SK-N-SH (cell line): ENCODE measurements at regions not wholly inside any gene's neighbourhood (a gene's known extent, or its start where the extent isn't known, plus 50 kb on each side); places are given as distances from the start of the nearest gene placed in this dataset.

Source experiments
- CTCF ChIA-PET: fragments of 300-600, 350-600 bp; formaldehyde crosslinking; extraction: SDS; loops from one replicate; lab custom pipeline; 2021; lab: Yijun Ruan, JAX
- POLR2A ChIA-PET: fragments of 350-600 bp; sonication (Branson Sonifier 250); formaldehyde crosslinking; extraction: SDS; loops from one replicate; lab custom pipeline; 2020; ENCODE audit warnings: antibody characterized with exemption, inconsistent platforms; lab: Yijun Ruan, JAX
- DNase-seq: peaks from one replicate; pipeline ENCODE4 v3.0.0; 2012
- H2AFZ ChIP-seq: fragments of 200-600 bp; sonication (generic); 2 replicates; pipeline ENCODE4 v1.8.1; 2016; ENCODE audit warnings: antibody characterized with exemption, mild to moderate bottlenecking, low read depth
- H3F3A ChIP-seq: fragments of 200-600 bp; sonication (generic); replicated peaks from 2 replicates; pipeline ENCODE3; 2016; ENCODE audit warnings: antibody characterized with exemption, mild to moderate bottlenecking; ENCODE audit not compliant: insufficient read depth
- H3K27ac ChIP-seq, 2 experiments: fragments of 200-500 bp in 1 of 2; fragments of 200-600 bp in 1 of 2; sonication (Bioruptor generic) in 1 of 2; sonication (generic), shearing (Covaris generic) in 1 of 2; 2 replicates each; pipeline versions ENCODE4 v1.5.1 to v1.6.1; 2014 to 2016; ENCODE audit warnings: low read depth in 2 of 2, inconsistent platforms in 1 of 2, low read length in 1 of 2, mild to moderate bottlenecking in 1 of 2, mixed read lengths in 1 of 2
- H3K27me3 ChIP-seq: fragments of 200-600 bp; sonication (generic), shearing (Covaris generic); 2 replicates; pipeline ENCODE4 v1.6.1; 2016; ENCODE audit warnings: mixed run types; ENCODE audit not compliant: insufficient read depth
- H3K36me3 ChIP-seq, 2 experiments: fragments of 200-500 bp in 1 of 2; fragments of 200-600 bp in 1 of 2; sonication (Bioruptor generic) in 1 of 2; sonication (generic) in 1 of 2; replicated peaks in 1 of 2; 2 replicates each; pipeline versions ENCODE3 to v1.5.1; 2014 to 2016; ENCODE audit warnings: low read length in 1 of 2, mild to moderate bottlenecking in 1 of 2; ENCODE audit not compliant: insufficient read depth in 2 of 2, control insufficient read depth in 1 of 2
- H3K4me1 ChIP-seq, 2 experiments: fragments of 200-500 bp in 1 of 2; fragments of 200-600 bp in 1 of 2; sonication (Bioruptor generic) in 1 of 2; sonication (generic), shearing (Covaris generic) in 1 of 2; 2 replicates each; pipeline versions ENCODE4 v1.5.1 to v1.6.1; 2014 to 2016; ENCODE audit warnings: low read depth in 1 of 2, low read length in 1 of 2, mixed run types in 1 of 2; ENCODE audit not compliant: insufficient read depth in 2 of 2, control insufficient read depth in 1 of 2
- H3K4me2 ChIP-seq: fragments of 200-600 bp; sonication (generic), shearing (Covaris generic); 2 replicates; pipeline ENCODE4 v1.6.1; 2017; ENCODE audit warnings: mixed run types
- H3K4me3 ChIP-seq, 2 experiments: fragments of 200-500 bp in 1 of 2; fragments of 200-600 bp in 1 of 2; sonication (Bioruptor generic) in 1 of 2; sonication (generic), shearing (Covaris generic) in 1 of 2; 2 replicates each; pipeline versions ENCODE4 v1.5.1 to v1.8.1; 2014 to 2016; ENCODE audit warnings: low read depth in 2 of 2, inconsistent platforms in 1 of 2, low read length in 1 of 2, mild to moderate bottlenecking in 1 of 2, mixed read lengths in 1 of 2, moderate library complexity in 1 of 2
- H3K79me2 ChIP-seq: fragments of 200-600 bp; sonication (generic); 2 replicates; pipeline ENCODE4 v1.8.1; 2017; ENCODE audit warnings: mild to moderate bottlenecking; ENCODE audit not compliant: insufficient read depth
- H3K9ac ChIP-seq: fragments of 200-600 bp; sonication (generic); 2 replicates; pipeline ENCODE4 v1.6.1; 2017; ENCODE audit warnings: mixed run types
- H3K9me2 ChIP-seq: fragments of 200-600 bp; sonication (generic); 2 replicates; pipeline ENCODE4 v1.6.1; 2017; ENCODE audit warnings: mixed run types
- H3K9me3 ChIP-seq: fragments of 200-600 bp; sonication (generic); 2 replicates; pipeline ENCODE4 v1.6.1; 2017; ENCODE audit warnings: mixed run types, mild to moderate bottlenecking, moderate library complexity
- H4K20me1 ChIP-seq: fragments of 200-600 bp; sonication (generic); 2 replicates; pipeline ENCODE4 v1.6.1; 2017; ENCODE audit warnings: mild to moderate bottlenecking, mixed run types; ENCODE audit not compliant: insufficient read depth
- CHD2 ChIP-seq: fragments of 150-350 bp; IDR thresholded peaks from 2 replicates; pipeline ENCODE4 v1.6.1; 2018; ENCODE audit warnings: low read length; ENCODE audit not compliant: partially characterized antibody
- ELF1 ChIP-seq: IDR thresholded peaks from 2 replicates; pipeline ENCODE4 v1.4.0; 2012
- EZH2phosphoT487 ChIP-seq: fragments of 200-600 bp; sonication (generic); IDR thresholded peaks from 2 replicates; pipeline ENCODE4 v1.6.1; 2017; ENCODE audit warnings: low read depth, mixed run types, mild to moderate bottlenecking, antibody characterized with exemption, moderate library complexity, borderline replicate concordance
- FOSL2 ChIP-seq: IDR thresholded peaks from 2 replicates; pipeline ENCODE4 v1.4.0; 2012; ENCODE audit warnings: low read depth, mild to moderate bottlenecking, moderate library complexity, borderline replicate concordance
- FOXJ3 ChIP-seq: sonication (generic); formaldehyde crosslinking; IDR thresholded peaks from 2 replicates; pipeline ENCODE4 v1.5.1; 2020; ENCODE audit warnings: mild to moderate bottlenecking, missing genetic modification reagents
- FOXM1 ChIP-seq: IDR thresholded peaks from 2 replicates; pipeline ENCODE4 v1.4.0; 2012; ENCODE audit warnings: low read depth, mild to moderate bottlenecking
- MEF2A ChIP-seq: IDR thresholded peaks from 2 replicates; pipeline ENCODE4 v1.4.0; 2012; ENCODE audit warnings: low read depth, borderline replicate concordance
- MXI1 ChIP-seq: IDR thresholded peaks from 2 replicates; pipeline ENCODE4 v1.6.1; 2012; ENCODE audit warnings: mild to moderate bottlenecking, low read depth, low read length, improper control_type of control experiment
- NFIC ChIP-seq: IDR thresholded peaks from 2 replicates; pipeline ENCODE4 v1.4.0; 2012; ENCODE audit warnings: borderline replicate concordance
- POLR2AphosphoS5 ChIP-seq: IDR thresholded peaks from 2 replicates; pipeline ENCODE4 v1.6.1; 2012; ENCODE audit warnings: low read depth, low read length
- RAD21 ChIP-seq: IDR thresholded peaks from 2 replicates; pipeline ENCODE4 v1.6.1; 2012; ENCODE audit warnings: mild to moderate bottlenecking, low read length
- RCOR1 ChIP-seq: fragments of 150-350 bp; IDR thresholded peaks from 2 replicates; pipeline ENCODE4 v1.6.1; 2017; ENCODE audit warnings: antibody characterized with exemption, low read length
- SIN3A ChIP-seq: IDR thresholded peaks from 2 replicates; pipeline ENCODE4 v1.6.1; 2012; ENCODE audit warnings: low read depth, mild to moderate bottlenecking, low read length, moderate library complexity, borderline replicate concordance
- SMC3 ChIP-seq: IDR thresholded peaks from 2 replicates; pipeline ENCODE4 v1.6.1; 2012; ENCODE audit warnings: low read depth, low read length, improper control_type of control experiment
- TAF1 ChIP-seq: IDR thresholded peaks from 2 replicates; pipeline ENCODE4 v1.6.1; 2012; ENCODE audit warnings: low read depth, mild to moderate bottlenecking, low read length, moderate library complexity, borderline replicate concordance
- TCF12 ChIP-seq: IDR thresholded peaks from 2 replicates; pipeline ENCODE4 v1.4.0; 2012
- TEAD4 ChIP-seq: IDR thresholded peaks from 2 replicates; pipeline ENCODE4 v1.4.0; 2012; ENCODE audit warnings: mild to moderate bottlenecking, borderline replicate concordance; ENCODE audit not compliant: insufficient read depth
- YY1 ChIP-seq: IDR thresholded peaks from 2 replicates; pipeline ENCODE4 v1.4.0; 2012; ENCODE audit warnings: low read depth, mild to moderate bottlenecking
- WGBS: methylation state at CpG from one replicate; pipeline ENCODE4 v1.1.6; 2017; ENCODE audit warnings: low lambda C conversion rate; 5-methylcytosine and 5-hydroxymethylcytosine counted together
- TF ChIP-seq, protein P1 (sequence below): IDR thresholded peaks from 2 replicates; pipeline ENCODE4 v1.4.0; 2012; ENCODE audit warnings: low read depth
- TF ChIP-seq, protein P2 (sequence below): fragments of 200-600 bp; sonication (generic); IDR thresholded peaks from 2 replicates; pipeline ENCODE4 v1.6.1; 2017; ENCODE audit warnings: antibody characterized with exemption, mild to moderate bottlenecking, moderate library complexity
- TF ChIP-seq, protein P3 (sequence below): fragments of 150-350 bp; IDR thresholded peaks from 2 replicates; pipeline ENCODE4 v1.6.1; 2016; ENCODE audit warnings: mild to moderate bottlenecking, low read depth, low read length
- TF ChIP-seq, protein P4 (sequence below): fragments of 150-350 bp; IDR thresholded peaks from 2 replicates; pipeline ENCODE4 v1.6.1; 2017; ENCODE audit warnings: antibody characterized with exemption, low read length, low read depth, borderline replicate concordance
- TF ChIP-seq, protein P5 (sequence below): IDR thresholded peaks from 2 replicates; pipeline ENCODE4 v1.6.1; 2012; ENCODE audit warnings: mild to moderate bottlenecking, low read depth, low read length, moderate library complexity

DNA sequence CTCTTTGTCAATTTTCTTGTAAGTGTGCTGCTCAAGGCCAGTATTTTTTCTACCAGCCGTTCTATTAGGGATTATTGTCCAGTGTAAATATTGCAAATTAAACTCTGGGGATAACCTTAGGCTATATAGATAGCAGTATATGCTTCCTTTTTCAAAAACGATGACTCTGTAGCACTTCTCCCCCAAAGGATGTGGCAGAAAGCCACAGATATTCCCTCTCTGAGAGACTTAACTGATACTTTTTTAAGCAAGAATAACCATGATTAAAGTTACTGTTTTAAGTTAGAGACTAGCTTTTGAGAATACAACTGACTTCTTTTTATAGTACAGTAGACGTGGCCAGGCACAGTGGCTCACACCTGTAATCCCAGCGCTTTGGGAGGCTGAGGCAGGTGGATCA lies 130.0 kb downstream of the FHIP1A start (continued):
- TF ChIP-seq TEAD4 (no peak), EZH2phosphoT487 (no peak), SIN3A (no peak), MEF2A (no peak), NFIC (no peak), TAF1 (no peak), MXI1 (no peak)

DNA sequence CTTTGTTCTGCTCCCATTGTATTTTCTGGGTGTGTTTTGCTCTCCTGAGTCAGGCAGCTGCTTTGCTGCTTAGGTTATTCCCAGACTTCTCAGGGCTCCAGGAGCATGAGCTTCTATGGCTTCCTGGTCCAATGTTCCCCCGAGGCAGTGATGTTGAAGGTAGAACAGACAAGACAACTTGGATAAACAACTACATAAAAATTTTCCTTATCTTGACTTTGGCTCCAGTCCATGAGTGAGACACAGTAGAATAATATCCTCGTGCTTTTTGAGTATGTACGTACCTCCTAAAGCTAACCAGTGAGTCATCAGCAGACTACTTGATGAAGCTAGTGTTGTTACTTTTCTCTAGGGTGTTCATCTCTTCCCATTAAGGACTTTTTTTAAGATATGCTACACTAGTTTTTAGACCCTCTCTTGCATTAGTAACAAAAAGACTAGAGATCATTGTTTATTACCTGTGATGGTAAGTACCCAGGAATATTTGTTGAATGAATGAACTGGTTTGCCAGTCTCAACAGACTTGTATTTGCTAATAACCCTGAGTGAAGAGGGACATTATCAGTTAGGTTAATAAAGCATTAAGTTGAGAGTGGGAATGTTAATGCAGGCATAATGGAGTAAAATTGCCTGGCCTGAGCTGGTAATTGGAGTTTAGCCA lies 131.9 kb downstream of the FHIP1A start:
- POLR2A ChIA-PET: interaction anchor here (1.0 kb wide), 1 partner anchor 216 kb away, joined by 4 read pairs; no protein-coding TSS in a partner anchor
- peak overlapping the region; percentile 69; the same call in 1 of the 2 replicates for H2AFZ ChIP-seq
- TF ChIP-seq NFIC (peak; percentile 94), POLR2AphosphoS5 (peak; percentile 27; the same call in 1 of the 2 replicates), YY1 (peak; percentile 37; the same call in 1 of the 2 replicates), SMC3 (no peak; the same call in 1 of the 2 replicates), ELF1 (no peak), TAF1 (no peak), RAD21 (no peak), FOXJ3 (CRISPR knock-in tag) (0 out of 2 replicates have a peak, but pooled peaks have one; percentile 43), MXI1 (no peak), FOXM1 (0 out of 2 replicates have a peak, but pooled peaks have one; percentile 48), RCOR1 (no peak), FOSL2 (peak; percentile 79), EZH2phosphoT487 (no peak), TCF12 (peak; percentile 79), CHD2 (peak; percentile 21)
- TF ChIP-seq, protein P1, sequence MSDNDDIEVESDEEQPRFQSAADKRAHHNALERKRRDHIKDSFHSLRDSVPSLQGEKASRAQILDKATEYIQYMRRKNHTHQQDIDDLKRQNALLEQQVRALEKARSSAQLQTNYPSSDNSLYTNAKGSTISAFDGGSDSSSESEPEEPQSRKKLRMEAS: no peak; the same call in 1 of the 2 replicates
- TF ChIP-seq, protein P2, sequence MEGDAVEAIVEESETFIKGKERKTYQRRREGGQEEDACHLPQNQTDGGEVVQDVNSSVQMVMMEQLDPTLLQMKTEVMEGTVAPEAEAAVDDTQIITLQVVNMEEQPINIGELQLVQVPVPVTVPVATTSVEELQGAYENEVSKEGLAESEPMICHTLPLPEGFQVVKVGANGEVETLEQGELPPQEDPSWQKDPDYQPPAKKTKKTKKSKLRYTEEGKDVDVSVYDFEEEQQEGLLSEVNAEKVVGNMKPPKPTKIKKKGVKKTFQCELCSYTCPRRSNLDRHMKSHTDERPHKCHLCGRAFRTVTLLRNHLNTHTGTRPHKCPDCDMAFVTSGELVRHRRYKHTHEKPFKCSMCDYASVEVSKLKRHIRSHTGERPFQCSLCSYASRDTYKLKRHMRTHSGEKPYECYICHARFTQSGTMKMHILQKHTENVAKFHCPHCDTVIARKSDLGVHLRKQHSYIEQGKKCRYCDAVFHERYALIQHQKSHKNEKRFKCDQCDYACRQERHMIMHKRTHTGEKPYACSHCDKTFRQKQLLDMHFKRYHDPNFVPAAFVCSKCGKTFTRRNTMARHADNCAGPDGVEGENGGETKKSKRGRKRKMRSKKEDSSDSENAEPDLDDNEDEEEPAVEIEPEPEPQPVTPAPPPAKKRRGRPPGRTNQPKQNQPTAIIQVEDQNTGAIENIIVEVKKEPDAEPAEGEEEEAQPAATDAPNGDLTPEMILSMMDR: no peak
- TF ChIP-seq, protein P3, sequence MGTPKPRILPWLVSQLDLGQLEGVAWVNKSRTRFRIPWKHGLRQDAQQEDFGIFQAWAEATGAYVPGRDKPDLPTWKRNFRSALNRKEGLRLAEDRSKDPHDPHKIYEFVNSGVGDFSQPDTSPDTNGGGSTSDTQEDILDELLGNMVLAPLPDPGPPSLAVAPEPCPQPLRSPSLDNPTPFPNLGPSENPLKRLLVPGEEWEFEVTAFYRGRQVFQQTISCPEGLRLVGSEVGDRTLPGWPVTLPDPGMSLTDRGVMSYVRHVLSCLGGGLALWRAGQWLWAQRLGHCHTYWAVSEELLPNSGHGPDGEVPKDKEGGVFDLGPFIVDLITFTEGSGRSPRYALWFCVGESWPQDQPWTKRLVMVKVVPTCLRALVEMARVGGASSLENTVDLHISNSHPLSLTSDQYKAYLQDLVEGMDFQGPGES: no peak
- TF ChIP-seq, protein P4, sequence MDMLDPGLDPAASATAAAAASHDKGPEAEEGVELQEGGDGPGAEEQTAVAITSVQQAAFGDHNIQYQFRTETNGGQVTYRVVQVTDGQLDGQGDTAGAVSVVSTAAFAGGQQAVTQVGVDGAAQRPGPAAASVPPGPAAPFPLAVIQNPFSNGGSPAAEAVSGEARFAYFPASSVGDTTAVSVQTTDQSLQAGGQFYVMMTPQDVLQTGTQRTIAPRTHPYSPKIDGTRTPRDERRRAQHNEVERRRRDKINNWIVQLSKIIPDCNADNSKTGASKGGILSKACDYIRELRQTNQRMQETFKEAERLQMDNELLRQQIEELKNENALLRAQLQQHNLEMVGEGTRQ: no peak
- TF ChIP-seq, protein P5, sequence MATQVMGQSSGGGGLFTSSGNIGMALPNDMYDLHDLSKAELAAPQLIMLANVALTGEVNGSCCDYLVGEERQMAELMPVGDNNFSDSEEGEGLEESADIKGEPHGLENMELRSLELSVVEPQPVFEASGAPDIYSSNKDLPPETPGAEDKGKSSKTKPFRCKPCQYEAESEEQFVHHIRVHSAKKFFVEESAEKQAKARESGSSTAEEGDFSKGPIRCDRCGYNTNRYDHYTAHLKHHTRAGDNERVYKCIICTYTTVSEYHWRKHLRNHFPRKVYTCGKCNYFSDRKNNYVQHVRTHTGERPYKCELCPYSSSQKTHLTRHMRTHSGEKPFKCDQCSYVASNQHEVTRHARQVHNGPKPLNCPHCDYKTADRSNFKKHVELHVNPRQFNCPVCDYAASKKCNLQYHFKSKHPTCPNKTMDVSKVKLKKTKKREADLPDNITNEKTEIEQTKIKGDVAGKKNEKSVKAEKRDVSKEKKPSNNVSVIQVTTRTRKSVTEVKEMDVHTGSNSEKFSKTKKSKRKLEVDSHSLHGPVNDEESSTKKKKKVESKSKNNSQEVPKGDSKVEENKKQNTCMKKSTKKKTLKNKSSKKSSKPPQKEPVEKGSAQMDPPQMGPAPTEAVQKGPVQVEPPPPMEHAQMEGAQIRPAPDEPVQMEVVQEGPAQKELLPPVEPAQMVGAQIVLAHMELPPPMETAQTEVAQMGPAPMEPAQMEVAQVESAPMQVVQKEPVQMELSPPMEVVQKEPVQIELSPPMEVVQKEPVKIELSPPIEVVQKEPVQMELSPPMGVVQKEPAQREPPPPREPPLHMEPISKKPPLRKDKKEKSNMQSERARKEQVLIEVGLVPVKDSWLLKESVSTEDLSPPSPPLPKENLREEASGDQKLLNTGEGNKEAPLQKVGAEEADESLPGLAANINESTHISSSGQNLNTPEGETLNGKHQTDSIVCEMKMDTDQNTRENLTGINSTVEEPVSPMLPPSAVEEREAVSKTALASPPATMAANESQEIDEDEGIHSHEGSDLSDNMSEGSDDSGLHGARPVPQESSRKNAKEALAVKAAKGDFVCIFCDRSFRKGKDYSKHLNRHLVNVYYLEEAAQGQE: no peak

More for the DNA sequence above, 131.9 kb downstream of the FHIP1A start:
- CTCF ChIA-PET: interaction anchor here (0.8 to 2.0 kb wide), 6 partner anchors 11 to 424 kb away, joined by 3 to 7 read pairs (median 4); no protein-coding TSS in a partner anchor
- Histone ChIP-seq H3K79me2 (no peaks in the 10 kb centered on the region), H3K9ac (peak overlapping the region; percentile 70; the same call in 1 of the 2 replicates), H3K27ac (peak overlapping the region; percentile 100), H4K20me1 (no peaks in the 10 kb centered on the region; the same call in 1 of the 2 replicates), H3K4me3 (peak overlapping the region; percentile 22 to 43; a peak in 3 of 4 replicates), H3F3A (peaks cover 27% of the 10 kb centered on the region), H3K9me3 (no peaks in the 10 kb centered on the region), H3K4me1 (peaks cover 23 to 28% of the 10 kb centered on the region in 2 experiments; a peak in 3 of 4 replicates), H3K9me2 (no peaks in the 10 kb centered on the region), H3K27me3 (no peaks in the 10 kb centered on the region), H3K36me3 (no peaks in the 10 kb centered on the region), H3K4me2 (peak overlapping the region; percentile 75)
- 0% methylated on average over 3 of the region's 3 CpGs for WGBS
- peak; percentile 37 for DNase-seq
